H9 (cell line): ENCODE measurements at regions not wholly inside any gene's neighbourhood (a gene's known extent, or its start where the extent isn't known, plus 50 kb on each side); places are given as distances from the start of the nearest gene placed in this dataset.

Experiments used
- DNase-seq: peaks from one replicate; pipeline ENCODE4 v3.0.0-alpha.2; 2017
- H2AFZ ChIP-seq: one replicate; pipeline ENCODE4 v1.6.1; 2013; ENCODE audit warnings: mild to moderate bottlenecking, low read length, control low read depth, moderate library complexity
- H2AK5ac ChIP-seq: 2 replicates; pipeline ENCODE4 v1.6.1; 2013; ENCODE audit warnings: low read length, control low read depth, mixed read lengths; ENCODE audit not compliant: insufficient read length
- H2BK120ac ChIP-seq: one replicate; pipeline ENCODE4 v1.6.1; 2013; ENCODE audit warnings: low read depth, mild to moderate bottlenecking, low read length, control low read depth, inconsistent platforms; ENCODE audit not compliant: poor library complexity, severe bottlenecking
- H2BK12ac ChIP-seq: 2 replicates; pipeline ENCODE4 v1.6.1; 2013; ENCODE audit warnings: low read length, control low read depth, mixed read lengths, low read depth; ENCODE audit not compliant: insufficient read length
- H2BK15ac ChIP-seq: 2 replicates; pipeline ENCODE4 v1.6.1; 2013; ENCODE audit warnings: low read depth, low read length, control low read depth
- H2BK20ac ChIP-seq: one replicate; pipeline ENCODE4 v1.6.1; 2013; ENCODE audit warnings: low read depth, mild to moderate bottlenecking, low read length, control low read depth, inconsistent platforms; ENCODE audit not compliant: poor library complexity, severe bottlenecking
- H2BK5ac ChIP-seq: 2 replicates; pipeline ENCODE4 v1.6.1; 2013; ENCODE audit warnings: low read length, control low read depth, mixed read lengths; ENCODE audit not compliant: insufficient read length
- H3K14ac ChIP-seq: 2 replicates; pipeline ENCODE4 v1.6.1; 2013; ENCODE audit warnings: low read length, control low read depth; ENCODE audit not compliant: insufficient read depth
- H3K18ac ChIP-seq: 2 replicates; pipeline ENCODE4 v1.6.1; 2013; ENCODE audit warnings: low read depth, mild to moderate bottlenecking, mixed read lengths, low read length, control low read depth; ENCODE audit not compliant: insufficient read length
- H3K23ac ChIP-seq: 2 replicates; pipeline ENCODE4 v1.6.1; 2013; ENCODE audit warnings: low read length, control low read depth, mixed read lengths, low read depth; ENCODE audit not compliant: insufficient read length
- H3K23me2 ChIP-seq: 2 replicates; pipeline ENCODE4 v1.6.1; 2013; ENCODE audit warnings: low read depth, mild to moderate bottlenecking, mixed read lengths, low read length, control low read depth; ENCODE audit not compliant: insufficient read length, poor library complexity, severe bottlenecking
- H3K27ac ChIP-seq: 2 replicates; pipeline ENCODE4 v1.5.1; 2013; ENCODE audit warnings: low read length, control low read depth, mixed read lengths, low read depth; ENCODE audit not compliant: insufficient read length
- H3K27me3 ChIP-seq: 2 replicates; pipeline ENCODE4 v1.6.1; 2013; ENCODE audit warnings: low read length, control low read depth, inconsistent platforms; ENCODE audit not compliant: insufficient read depth
- H3K4ac ChIP-seq: 2 replicates; pipeline ENCODE4 v1.6.1; 2013; ENCODE audit warnings: low read depth, mild to moderate bottlenecking, control low read depth, inconsistent platforms, low read length, moderate library complexity
- H3K4me1 ChIP-seq: 2 replicates; pipeline ENCODE4 v1.6.1; 2013; ENCODE audit warnings: low read length, control low read depth, inconsistent platforms; ENCODE audit not compliant: insufficient read depth
- H3K4me2 ChIP-seq: 2 replicates; pipeline ENCODE4 v1.6.1; 2013; ENCODE audit warnings: low read length, control low read depth, mixed read lengths; ENCODE audit not compliant: insufficient read length, insufficient read depth
- H3K56ac ChIP-seq: 2 replicates; pipeline ENCODE4 v1.6.1; 2013; ENCODE audit warnings: low read depth, mild to moderate bottlenecking, mixed read lengths, low read length, control low read depth; ENCODE audit not compliant: insufficient read length
- H3K79me1 ChIP-seq: 2 replicates; pipeline ENCODE4 v1.6.1; 2013; ENCODE audit warnings: low read depth, mild to moderate bottlenecking, moderate library complexity, low read length, control low read depth, inconsistent platforms; ENCODE audit not compliant: insufficient read depth, poor library complexity, severe bottlenecking
- H3K79me2 ChIP-seq: 2 replicates; pipeline ENCODE4 v1.6.1; 2013; ENCODE audit warnings: low read length, control low read depth, inconsistent platforms; ENCODE audit not compliant: insufficient read depth
- H3K9ac ChIP-seq: 2 replicates; pipeline ENCODE4 v1.6.1; 2013; ENCODE audit warnings: low read length, control low read depth, mixed read lengths; ENCODE audit not compliant: insufficient read length; ENCODE audit errors: extremely low read depth
- H3K9me3 ChIP-seq: one replicate; pipeline ENCODE4 v1.6.1; 2013; ENCODE audit warnings: low read depth, low read length, inconsistent platforms; ENCODE audit not compliant: control insufficient read depth
- H3T11ph ChIP-seq: one replicate; pipeline ENCODE4 v1.6.1; 2013; ENCODE audit warnings: mild to moderate bottlenecking, low read length, control low read depth, inconsistent platforms
- H4K20me1 ChIP-seq: one replicate; pipeline ENCODE4 v1.6.1; 2013; ENCODE audit not compliant: control insufficient read depth, insufficient read length, insufficient read depth
- H4K5ac ChIP-seq: 2 replicates; pipeline ENCODE4 v1.6.1; 2013; ENCODE audit warnings: low read depth, mild to moderate bottlenecking, mixed read lengths, low read length, control low read depth; ENCODE audit not compliant: insufficient read length
- H4K8ac ChIP-seq: replicated peaks from 2 replicates; pipeline ENCODE4 v1.6.1; 2013; ENCODE audit warnings: low read length, control low read depth, mixed read lengths, low read depth; ENCODE audit not compliant: insufficient read length
- H4K91ac ChIP-seq: 2 replicates; pipeline ENCODE4 v1.6.1; 2013; ENCODE audit warnings: low read depth, mild to moderate bottlenecking, moderate library complexity, mixed read lengths, low read length, control low read depth; ENCODE audit not compliant: insufficient read length
- H3K27ac Mint-ChIP-seq, 3 experiments: 2 replicates in 2 of 3; 3 replicates in 1 of 3; pipeline ENCODE4 v1.8.0; 2020 to 2021; ENCODE audit warnings: mixed read lengths in 3 of 3, mild to moderate bottlenecking in 1 of 3, moderate library complexity in 1 of 3
- H3K27me3 Mint-ChIP-seq: 2 replicates; pipeline ENCODE4 v1.8.0; 2021; ENCODE audit warnings: low read depth, mild to moderate bottlenecking, moderate library complexity, mixed read lengths
- H3K36me3 Mint-ChIP-seq, 3 experiments: 2 replicates in 2 of 3; 3 replicates in 1 of 3; pipeline ENCODE4 v1.8.0; 2020 to 2021; ENCODE audit warnings: low read depth in 3 of 3, mixed read lengths in 3 of 3; ENCODE audit not compliant: insufficient read depth in 1 of 3
- H3K4me1 Mint-ChIP-seq, 2 experiments: 2 replicates each; pipeline ENCODE4 v1.8.0; 2020; ENCODE audit warnings: mixed read lengths in 2 of 2
- H3K4me3 Mint-ChIP-seq, 2 experiments: 2 replicates in 1 of 2; 3 replicates in 1 of 2; pipeline ENCODE4 v1.8.0; 2020 to 2021; ENCODE audit warnings: mild to moderate bottlenecking in 2 of 2, mixed read lengths in 2 of 2, moderate library complexity in 1 of 2
- H3K9me3 Mint-ChIP-seq, 2 experiments: 2 replicates in 1 of 2; 3 replicates in 1 of 2; pipeline ENCODE4 v1.8.0; 2020; ENCODE audit warnings: mild to moderate bottlenecking in 2 of 2, mixed read lengths in 2 of 2, moderate library complexity in 1 of 2
- CTCF ChIP-seq: fragments of 200-600 bp; sonication (generic); conservative IDR thresholded peaks from 3 replicates; pipeline ENCODE4 v1.8.0; 2021; ENCODE audit warnings: antibody characterized with exemption, mild to moderate bottlenecking
- WGBS: extraction: QIAGEN DNeasy Blood & Tissue Kit; methylation state at CpG from one replicate; pipeline ENCODE4 v1.1.7; 2013; ENCODE audit warnings: missing lambda C conversion rate, low lambda C conversion rate, mixed read lengths; ENCODE audit not compliant: insufficient read length; ENCODE audit errors: extremely low coverage; 5-methylcytosine and 5-hydroxymethylcytosine counted together

- no peak overlapping the region for H2BK5ac ChIP-seq
These were observed 64.4 kb upstream of the FUT8 start for GRCh38 chr14:65348137-65348536.

More at GRCh38 chr14:65348137-65348536, 64.4 kb upstream of the FUT8 start:
- no peaks in the 10 kb centered on the region for H3K9me3 ChIP-seq
- no peaks in the 10 kb centered on the region for H4K20me1 ChIP-seq
- no peak overlapping the region for H3K4me2 ChIP-seq
- H2AFZ ChIP-seq: no peak overlapping the region
- H2BK15ac ChIP-seq: no peak overlapping the region
- H3K56ac ChIP-seq: no peak overlapping the region
- H3K18ac ChIP-seq: no peak overlapping the region
- no peak overlapping the region for H3K27ac Mint-ChIP-seq
- peaks cover 26% of the 10 kb centered on the region for H3K27me3 Mint-ChIP-seq
- no peaks in the 10 kb centered on the region for H3K4me1 ChIP-seq
- DNase-seq: no peak
- H2BK120ac ChIP-seq: no peak overlapping the region
- no peak overlapping the region for H3K14ac ChIP-seq
- H3K4ac ChIP-seq: no peak overlapping the region
- H3K4me3 Mint-ChIP-seq: no peak overlapping the region
- H3K9me3 Mint-ChIP-seq: no peaks in the 10 kb centered on the region
- H4K5ac ChIP-seq: no peak overlapping the region
- no peaks in the 10 kb centered on the region for H3K23me2 ChIP-seq
- H3K36me3 Mint-ChIP-seq: no peaks in the 10 kb centered on the region
- no peak overlapping the region for H4K91ac ChIP-seq
- H2AK5ac ChIP-seq: no peak overlapping the region
- no peaks in the 10 kb centered on the region for H3K27me3 ChIP-seq
- H3K23ac ChIP-seq: no peak overlapping the region
- WGBS: no CpG with 5 or more reads among the region's 3 CpGs
- no peak for TF ChIP-seq CTCF
- no peaks in the 10 kb centered on the region for H3K79me2 ChIP-seq
- no peak overlapping the region for H2BK20ac ChIP-seq
- no peak overlapping the region for H4K8ac ChIP-seq
- no peak overlapping the region for H2BK12ac ChIP-seq
- no peak overlapping the region for H3T11ph ChIP-seq
- peaks cover 6 to 7% of the 10 kb centered on the region in 2 experiments; a peak in 3 of 4 replicates for H3K4me1 Mint-ChIP-seq
- H3K27ac ChIP-seq: no peak overlapping the region
- no peaks in the 10 kb centered on the region for H3K79me1 ChIP-seq
- H3K9ac ChIP-seq: no peak overlapping the region
